ENCODE measurements at regions not wholly inside any gene's neighbourhood (a gene's known extent, or its start where the extent isn't known, plus 50 kb on each side); places are given as distances from the start of the nearest gene placed in this dataset.

- no peaks in the 10 kb centered on the region for H3K27me3 ChIP-seq
- DNase-seq (no peak), FAIRE-seq (no peak), ATAC-seq (no peak)
- no peak overlapping the region for H3K4me3 ChIP-seq
- 42 to 49% methylated on average over 4 of the region's 4 CpGs for WGBS, 2 donors
- TF ChIP-seq CTCF (IDR thresholded peaks at IDR 0.05), result no peak
- no peaks in the 10 kb centered on the region for H3K4me1 ChIP-seq
- intact Hi-C loops (cut with DNase I), result no loop called here
- H3K9me3 ChIP-seq, result no peaks in the 10 kb centered on the region
- H3K36me3 ChIP-seq, result no peaks in the 10 kb centered on the region
- H3K27ac ChIP-seq, result no peak overlapping the region
Measured at GRCh38 chr2:41283079-41283775, 764.6 kb upstream of the PKDCC start.

- H3K4me1 ChIP-seq, result no peaks in the 10 kb centered on the region
- FAIRE-seq (no peak), ATAC-seq (no peak), DNase-seq (no peak)
- WGBS, 2 donors, result 64 to 85% methylated on average over 1 of the region's 1 CpG
- H3K36me3 ChIP-seq, result no peaks in the 10 kb centered on the region
- no peak overlapping the region for H3K4me3 ChIP-seq
- TF ChIP-seq CTCF (IDR thresholded peaks at IDR 0.05), result no peak
- no peaks in the 10 kb centered on the region for H3K9me3 ChIP-seq
- intact Hi-C loops (cut with DNase I), result no loop called here
- H3K27me3 ChIP-seq, result no peaks in the 10 kb centered on the region
- H3K27ac ChIP-seq, result no peak overlapping the region
Measured at GRCh38 chr2:41293491-41293890, 754.3 kb upstream of the PKDCC start.

DNA sequence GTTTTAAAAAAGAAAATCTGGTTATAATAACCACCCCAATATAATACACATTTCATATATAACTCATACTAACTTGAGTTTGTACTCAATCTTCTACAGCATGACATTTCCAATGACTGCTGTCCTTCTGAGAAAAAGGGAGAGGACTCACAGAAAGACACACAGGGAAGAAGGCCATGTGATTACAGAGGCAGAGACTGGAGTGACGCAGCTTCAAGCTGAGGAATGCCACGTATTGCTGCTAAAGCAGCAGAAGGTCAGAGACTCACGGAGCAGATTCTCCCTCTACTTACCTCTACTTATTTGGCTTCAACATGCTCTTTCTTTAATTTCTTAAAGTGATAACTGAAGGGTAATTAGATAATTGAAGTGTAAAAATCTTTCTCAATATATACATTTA is 753.5 kb upstream of the PKDCC start:
- H3K4me3 ChIP-seq, result no peak overlapping the region
- no peaks in the 10 kb centered on the region for H3K4me1 ChIP-seq
- H3K36me3 ChIP-seq, result no peaks in the 10 kb centered on the region
- no peak for ATAC-seq
- no peak overlapping the region for H3K27ac ChIP-seq
- intact Hi-C loops (cut with DNase I), result no loop called here
- no peak for DNase-seq
- H3K27me3 ChIP-seq, result no peaks in the 10 kb centered on the region
- no peak for TF ChIP-seq CTCF (IDR thresholded peaks at IDR 0.05)
- WGBS, 2 donors, result 49 to 61% methylated on average over 3 of the region's 3 CpGs
- FAIRE-seq, result no peak
- H3K9me3 ChIP-seq, result no peaks in the 10 kb centered on the region

GRCh38 chr2:41313082-41313481 is 734.7 kb upstream of the PKDCC start:
- H3K36me3 ChIP-seq, result no peaks in the 10 kb centered on the region
- no peak overlapping the region for H3K4me3 ChIP-seq
- WGBS, 2 donors, result 13 to 17% methylated on average over 1 of the region's 1 CpG
- H3K27me3 ChIP-seq, result no peaks in the 10 kb centered on the region
- intact Hi-C loops (cut with DNase I), result no loop called here
- FAIRE-seq, result no peak
- no peaks in the 10 kb centered on the region for H3K9me3 ChIP-seq
- TF ChIP-seq CTCF (IDR thresholded peaks at IDR 0.05), result no peak
- H3K27ac ChIP-seq, result no peak overlapping the region
- ATAC-seq, result no peak
- DNase-seq, result no peak
- H3K4me1 ChIP-seq, result no peaks in the 10 kb centered on the region

- intact Hi-C loops (cut with DNase I), result no loop called here
- Histone ChIP-seq H3K9me3 (no peaks in the 10 kb centered on the region), H3K4me3 (no peak overlapping the region), H3K27ac (no peak overlapping the region), H3K36me3 (no peaks in the 10 kb centered on the region), H3K4me1 (no peaks in the 10 kb centered on the region), H3K27me3 (no peaks in the 10 kb centered on the region)
- DNase-seq (no peak), ATAC-seq (no peak), FAIRE-seq (no peak)
- TF ChIP-seq CTCF (IDR thresholded peaks at IDR 0.05), result no peak
- 22 to 23% methylated on average over 3 of the region's 3 CpGs for WGBS, 2 donors
Measured at GRCh38 chr2:41314511-41315070, 733.2 kb upstream of the PKDCC start.

All from pancreas (tissue), 10 donors.